Smooth muscle cell (in vitro differentiated cells): ENCODE measurements at regions not wholly inside any gene's neighbourhood (a gene's known extent, or its start where the extent isn't known, plus 50 kb on each side); places are given as distances from the start of the nearest gene placed in this dataset.

Experiments used
- DNase-seq: peaks from one replicate; lab custom pipeline; 2025; ENCODE audit not compliant: unreplicated experiment; lab: John Stamatoyannopoulos, UW
- H2AFZ ChIP-seq: fragments of 200-600 bp; sonication (generic); 2 replicates; pipeline ENCODE4 v1.6.0; 2016; ENCODE audit warnings: antibody characterized with exemption, low read depth, mild to moderate bottlenecking
- H3F3A ChIP-seq: fragments of 200-600 bp; sonication (generic); 2 replicates; pipeline ENCODE4 v1.6.0; 2017; ENCODE audit warnings: antibody characterized with exemption, low read depth
- H3K27ac ChIP-seq: fragments of 200-600 bp; sonication (generic); 2 replicates; pipeline ENCODE4 v1.5.1; 2016; ENCODE audit warnings: low read depth, mild to moderate bottlenecking
- H3K27me3 ChIP-seq: fragments of 200-600 bp; sonication (generic); 2 replicates; pipeline ENCODE4 v1.6.1; 2016; ENCODE audit warnings: low read depth, mild to moderate bottlenecking
- H3K36me3 ChIP-seq: fragments of 200-600 bp; sonication (generic); 2 replicates; pipeline ENCODE4 v1.5.1; 2016; ENCODE audit warnings: low read depth
- H3K4me1 ChIP-seq: fragments of 200-600 bp; sonication (generic); 2 replicates; pipeline ENCODE4 v1.5.1; 2016; ENCODE audit warnings: low read depth
- H3K4me2 ChIP-seq: fragments of 200-600 bp; sonication (generic); 2 replicates; pipeline ENCODE4 v1.6.0; 2016; ENCODE audit warnings: mild to moderate bottlenecking
- H3K4me3 ChIP-seq: fragments of 200-600 bp; sonication (generic); 2 replicates; pipeline ENCODE4 v1.5.1; 2016; ENCODE audit warnings: mild to moderate bottlenecking
- H3K79me2 ChIP-seq: fragments of 200-600 bp; sonication (generic); 2 replicates; pipeline ENCODE4 v1.6.0; 2016; ENCODE audit warnings: low read depth, mild to moderate bottlenecking
- H3K9ac ChIP-seq: fragments of 200-600 bp; sonication (generic); 2 replicates; pipeline ENCODE4 v1.6.0; 2016; ENCODE audit warnings: low read depth
- H3K9me3 ChIP-seq: fragments of 200-600 bp; sonication (generic); replicated peaks from 2 replicates; pipeline ENCODE4 v1.5.1; 2016; ENCODE audit warnings: low read depth
- H4K20me1 ChIP-seq: fragments of 200-600 bp; sonication (generic); 2 replicates; pipeline ENCODE4 v1.6.0; 2016; ENCODE audit warnings: low read depth
- CTCF ChIP-seq: fragments of 200-600 bp; sonication (generic); IDR thresholded peaks from 2 replicates; pipeline ENCODE4 v1.5.1; 2017; ENCODE audit warnings: borderline replicate concordance, mild to moderate bottlenecking, antibody characterized with exemption; ENCODE audit not compliant: insufficient read depth, poor library complexity, severe bottlenecking
- WGBS: methylation state at CpG from one replicate; pipeline ENCODE4 v1.1.7; 2016; ENCODE audit warnings: low lambda C conversion rate; 5-methylcytosine and 5-hydroxymethylcytosine counted together

- 46% methylated on average over 2 of the region's 2 CpGs for WGBS
- Histone ChIP-seq H3K9me3 (no peaks in the 10 kb centered on the region), H4K20me1 (no peaks in the 10 kb centered on the region), H3F3A (no peaks in the 10 kb centered on the region), H3K4me3 (no peak overlapping the region), H2AFZ (no peak overlapping the region), H3K4me1 (peaks cover 7% of the 10 kb centered on the region), H3K27me3 (no peaks in the 10 kb centered on the region), H3K4me2 (no peak overlapping the region), H3K79me2 (no peaks in the 10 kb centered on the region), H3K9ac (no peak overlapping the region), H3K36me3 (no peaks in the 10 kb centered on the region), H3K27ac (no peak overlapping the region)
- no peak for TF ChIP-seq CTCF
- DNase-seq, result no peak
Observed at GRCh38 chr18:34548120-34548972, 161.8 kb upstream of the DTNA start.

DNA sequence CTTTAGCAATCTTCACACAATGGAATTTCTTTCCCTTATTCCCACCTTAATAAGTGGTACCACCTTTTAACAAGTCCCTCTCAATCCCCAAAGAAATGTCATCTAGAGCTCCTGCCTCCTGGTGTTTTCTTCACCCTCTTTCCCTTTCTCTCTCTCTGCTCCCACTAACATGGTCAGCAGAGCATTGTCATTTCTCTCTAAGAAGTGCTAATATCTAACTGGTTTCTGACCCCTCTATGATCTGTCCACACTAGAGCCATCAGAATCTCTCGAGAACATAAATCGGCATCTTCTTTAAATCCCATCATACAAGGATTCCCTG lies 161.2 kb upstream of the DTNA start:
- DNase-seq, result no peak
- no peak for TF ChIP-seq CTCF
- 55% methylated on average over 2 of the region's 2 CpGs for WGBS

DNA sequence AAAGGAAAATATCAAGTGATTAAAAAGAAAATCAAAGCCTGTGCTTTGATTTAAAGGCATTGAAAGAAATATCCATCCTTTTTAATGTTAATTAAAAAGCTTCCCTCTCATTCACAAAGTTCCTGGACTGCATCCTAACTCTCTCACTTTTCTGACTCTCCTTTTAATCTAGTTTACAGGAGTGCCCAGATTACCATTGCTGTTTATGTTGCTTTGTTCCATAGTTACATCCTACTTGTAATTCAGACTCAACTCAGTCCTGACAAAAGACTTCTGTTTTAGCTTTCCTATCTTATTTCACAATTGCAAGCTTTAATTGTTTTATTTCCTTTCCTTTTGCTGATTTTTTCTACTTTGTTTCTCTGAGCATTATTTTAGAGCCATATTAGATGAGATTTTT lies 160.7 kb upstream of the DTNA start:
- H4K20me1 ChIP-seq, result no peaks in the 10 kb centered on the region
- no peaks in the 10 kb centered on the region for H3K36me3 ChIP-seq
- no peak for TF ChIP-seq CTCF
- no peak for DNase-seq
- H2AFZ ChIP-seq, result no peak overlapping the region
- no peaks in the 10 kb centered on the region for H3F3A ChIP-seq
- H3K4me2 ChIP-seq, result no peak overlapping the region
- no peaks in the 10 kb centered on the region for H3K27me3 ChIP-seq
- H3K4me1 ChIP-seq, result peaks cover 7% of the 10 kb centered on the region
- no peak overlapping the region for H3K27ac ChIP-seq
- no peaks in the 10 kb centered on the region for H3K79me2 ChIP-seq
- H3K9me3 ChIP-seq, result no peaks in the 10 kb centered on the region
- H3K9ac ChIP-seq, result no peak overlapping the region
- no peak overlapping the region for H3K4me3 ChIP-seq

More for the DNA sequence above, 161.2 kb upstream of the DTNA start:
- H3K9me3 ChIP-seq, result no peaks in the 10 kb centered on the region
- H3K36me3 ChIP-seq, result no peaks in the 10 kb centered on the region
- H3K4me2 ChIP-seq, result no peak overlapping the region
- H3F3A ChIP-seq, result no peaks in the 10 kb centered on the region
- peaks cover 7% of the 10 kb centered on the region for H3K4me1 ChIP-seq
- no peaks in the 10 kb centered on the region for H3K79me2 ChIP-seq
- H4K20me1 ChIP-seq, result no peaks in the 10 kb centered on the region
- no peak overlapping the region for H3K27ac ChIP-seq
- no peak overlapping the region for H2AFZ ChIP-seq
- H3K9ac ChIP-seq, result no peak overlapping the region
- H3K27me3 ChIP-seq, result no peaks in the 10 kb centered on the region
- H3K4me3 ChIP-seq, result no peak overlapping the region

DNA sequence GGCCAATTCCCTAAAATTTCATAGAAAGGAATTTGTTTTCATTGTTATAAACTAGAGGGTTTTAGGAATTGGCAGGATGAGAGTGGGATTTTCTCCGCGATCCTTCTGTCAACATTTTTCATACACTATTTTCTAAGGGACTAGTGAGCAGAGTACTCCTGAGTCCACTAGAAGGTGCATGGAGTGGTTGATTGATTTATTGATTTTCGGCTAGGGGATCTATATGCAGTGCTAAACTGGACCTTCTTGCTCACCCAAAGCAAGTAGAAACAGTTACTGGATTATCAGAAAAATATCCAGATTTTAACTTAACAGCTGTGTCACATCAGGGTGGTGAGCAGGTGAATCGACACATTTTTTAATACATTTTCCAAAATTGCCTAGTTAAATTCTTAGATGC lies 159.9 kb upstream of the DTNA start:
- Histone ChIP-seq H3K36me3 (no peaks in the 10 kb centered on the region), H3K27ac (no peak overlapping the region), H3K4me1 (peaks cover 7% of the 10 kb centered on the region), H3K4me3 (no peak overlapping the region), H3K9me3 (no peaks in the 10 kb centered on the region), H2AFZ (no peak overlapping the region), H3F3A (no peaks in the 10 kb centered on the region), H3K79me2 (no peaks in the 10 kb centered on the region), H3K4me2 (no peak overlapping the region), H3K9ac (no peak overlapping the region), H4K20me1 (no peaks in the 10 kb centered on the region), H3K27me3 (no peaks in the 10 kb centered on the region)
- no peak for DNase-seq
- WGBS, result 93% methylated on average over 4 of the region's 4 CpGs
- no peak for TF ChIP-seq CTCF
